Keratinocyte (primary cell): ENCODE measurements at regions not wholly inside any gene's neighbourhood (a gene's known extent, or its start where the extent isn't known, plus 50 kb on each side); places are given as distances from the start of the nearest gene placed in this dataset.

ENCODE experiments used
- EZH2 ChIP-seq: IDR thresholded peaks from one replicate; pipeline ENCODE4 v1.6.1; 2012; ENCODE audit warnings: inconsistent platforms, mild to moderate bottlenecking, low read length, moderate library complexity
- TF ChIP-seq, protein P1 (sequence below), 3 experiments: IDR thresholded peaks in 1 of 3; conservative IDR thresholded peaks in 1 of 3; optimal IDR thresholded peaks in 1 of 3; 2 replicates in 2 of 3; 3 replicates in 1 of 3; pipeline versions ENCODE3 to v1.5.1; 2011; ENCODE audit warnings: low read length in 3 of 3, mild to moderate bottlenecking in 3 of 3, moderate library complexity in 2 of 3, control low read depth in 1 of 3, inconsistent platforms in 1 of 3; ENCODE audit not compliant: insufficient read depth in 2 of 3; ENCODE audit errors: extremely low read depth in 1 of 3

DNA sequence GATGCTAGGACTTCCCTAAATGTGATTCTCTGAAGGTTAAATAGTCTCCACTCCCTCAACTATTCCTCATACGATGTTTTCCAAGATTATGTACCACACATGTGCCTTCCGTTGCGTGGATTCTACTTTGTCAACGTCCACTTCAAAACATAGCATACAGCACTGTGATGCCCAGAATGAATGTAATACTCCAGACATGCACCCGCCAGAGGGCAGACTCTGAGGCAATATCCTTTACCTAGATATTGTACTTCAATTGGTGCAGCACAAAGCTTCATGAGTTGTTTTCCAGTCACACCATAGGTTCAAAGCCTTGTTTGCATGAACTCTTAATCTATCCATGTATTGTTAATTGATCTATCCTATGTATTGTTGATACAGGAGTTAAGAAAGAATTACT, 201.0 kb upstream of the NABP1 start:
- TF ChIP-seq, protein P1, sequence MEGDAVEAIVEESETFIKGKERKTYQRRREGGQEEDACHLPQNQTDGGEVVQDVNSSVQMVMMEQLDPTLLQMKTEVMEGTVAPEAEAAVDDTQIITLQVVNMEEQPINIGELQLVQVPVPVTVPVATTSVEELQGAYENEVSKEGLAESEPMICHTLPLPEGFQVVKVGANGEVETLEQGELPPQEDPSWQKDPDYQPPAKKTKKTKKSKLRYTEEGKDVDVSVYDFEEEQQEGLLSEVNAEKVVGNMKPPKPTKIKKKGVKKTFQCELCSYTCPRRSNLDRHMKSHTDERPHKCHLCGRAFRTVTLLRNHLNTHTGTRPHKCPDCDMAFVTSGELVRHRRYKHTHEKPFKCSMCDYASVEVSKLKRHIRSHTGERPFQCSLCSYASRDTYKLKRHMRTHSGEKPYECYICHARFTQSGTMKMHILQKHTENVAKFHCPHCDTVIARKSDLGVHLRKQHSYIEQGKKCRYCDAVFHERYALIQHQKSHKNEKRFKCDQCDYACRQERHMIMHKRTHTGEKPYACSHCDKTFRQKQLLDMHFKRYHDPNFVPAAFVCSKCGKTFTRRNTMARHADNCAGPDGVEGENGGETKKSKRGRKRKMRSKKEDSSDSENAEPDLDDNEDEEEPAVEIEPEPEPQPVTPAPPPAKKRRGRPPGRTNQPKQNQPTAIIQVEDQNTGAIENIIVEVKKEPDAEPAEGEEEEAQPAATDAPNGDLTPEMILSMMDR (optimal IDR thresholded peaks at IDR 0.05 in 1 of 3, IDR thresholded peaks at IDR 0.05 in 1 of 3, conservative IDR thresholded peaks at IDR 0.05 in 1 of 3; ENCODE audit: extremely low read depth in 1 of 3, insufficient read depth in 2 of 3, low read length in 3 of 3), result no peak
- TF ChIP-seq EZH2, result no peak
